ENCODE measurements at regions not wholly inside any gene's neighbourhood (a gene's known extent, or its start where the extent isn't known, plus 50 kb on each side); places are given as distances from the start of the nearest gene placed in this dataset.

DNA sequence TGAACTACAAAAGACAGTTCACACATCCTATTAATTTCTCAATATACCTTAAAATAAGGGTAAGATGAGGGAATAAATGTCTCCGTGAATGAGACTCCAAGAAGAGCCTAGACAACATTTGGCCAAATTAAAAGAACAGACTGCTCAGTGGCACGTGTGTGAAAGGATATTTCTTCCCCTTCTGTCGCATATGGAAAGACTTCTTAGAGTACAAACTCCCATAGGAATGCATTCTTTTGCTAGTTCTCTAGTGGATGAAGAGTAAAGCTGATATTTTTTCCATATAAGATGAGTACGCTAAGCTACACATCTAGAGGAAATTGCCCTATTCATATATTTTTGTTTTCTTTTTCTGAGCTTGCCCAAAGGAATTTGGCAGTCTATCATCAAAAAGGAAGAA is 710.0 kb upstream of the ID2 start:
- no peak overlapping the region for H3K4me3 ChIP-seq (replicated peaks; ENCODE audit: low read depth, low read length)
- TF ChIP-seq, protein P1, sequence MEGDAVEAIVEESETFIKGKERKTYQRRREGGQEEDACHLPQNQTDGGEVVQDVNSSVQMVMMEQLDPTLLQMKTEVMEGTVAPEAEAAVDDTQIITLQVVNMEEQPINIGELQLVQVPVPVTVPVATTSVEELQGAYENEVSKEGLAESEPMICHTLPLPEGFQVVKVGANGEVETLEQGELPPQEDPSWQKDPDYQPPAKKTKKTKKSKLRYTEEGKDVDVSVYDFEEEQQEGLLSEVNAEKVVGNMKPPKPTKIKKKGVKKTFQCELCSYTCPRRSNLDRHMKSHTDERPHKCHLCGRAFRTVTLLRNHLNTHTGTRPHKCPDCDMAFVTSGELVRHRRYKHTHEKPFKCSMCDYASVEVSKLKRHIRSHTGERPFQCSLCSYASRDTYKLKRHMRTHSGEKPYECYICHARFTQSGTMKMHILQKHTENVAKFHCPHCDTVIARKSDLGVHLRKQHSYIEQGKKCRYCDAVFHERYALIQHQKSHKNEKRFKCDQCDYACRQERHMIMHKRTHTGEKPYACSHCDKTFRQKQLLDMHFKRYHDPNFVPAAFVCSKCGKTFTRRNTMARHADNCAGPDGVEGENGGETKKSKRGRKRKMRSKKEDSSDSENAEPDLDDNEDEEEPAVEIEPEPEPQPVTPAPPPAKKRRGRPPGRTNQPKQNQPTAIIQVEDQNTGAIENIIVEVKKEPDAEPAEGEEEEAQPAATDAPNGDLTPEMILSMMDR (IDR thresholded peaks at IDR 0.05; ENCODE audit: low read length, missing control alignments) = no peak
- no peak for DNase-seq (ENCODE audit: low read depth)

DNA sequence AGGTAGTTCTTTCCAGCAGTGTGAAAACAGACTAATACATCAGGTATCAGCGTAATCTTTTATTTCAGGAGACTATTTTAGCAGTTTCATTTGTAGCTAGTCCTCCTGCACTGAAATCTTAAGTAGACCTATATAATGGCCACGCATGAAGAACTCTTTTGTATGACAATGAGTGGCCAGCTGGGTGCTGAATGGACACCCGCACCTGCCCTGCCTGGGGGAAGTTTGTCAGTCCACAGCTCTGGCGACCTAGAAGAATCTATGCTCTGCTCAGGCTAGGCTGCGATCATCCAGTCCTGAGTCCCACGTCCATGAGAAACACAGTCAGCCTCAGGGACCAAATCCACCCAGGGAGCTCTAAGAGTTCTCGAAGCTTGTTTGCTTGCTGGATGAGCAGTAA is 709.2 kb upstream of the ID2 start:
- no peak for DNase-seq (ENCODE audit: low read depth)
- TF ChIP-seq, protein P1 (IDR thresholded peaks at IDR 0.05; ENCODE audit: low read length, missing control alignments) = no peak
- H3K4me3 ChIP-seq (replicated peaks; ENCODE audit: low read depth, low read length) = no peak overlapping the region

DNA sequence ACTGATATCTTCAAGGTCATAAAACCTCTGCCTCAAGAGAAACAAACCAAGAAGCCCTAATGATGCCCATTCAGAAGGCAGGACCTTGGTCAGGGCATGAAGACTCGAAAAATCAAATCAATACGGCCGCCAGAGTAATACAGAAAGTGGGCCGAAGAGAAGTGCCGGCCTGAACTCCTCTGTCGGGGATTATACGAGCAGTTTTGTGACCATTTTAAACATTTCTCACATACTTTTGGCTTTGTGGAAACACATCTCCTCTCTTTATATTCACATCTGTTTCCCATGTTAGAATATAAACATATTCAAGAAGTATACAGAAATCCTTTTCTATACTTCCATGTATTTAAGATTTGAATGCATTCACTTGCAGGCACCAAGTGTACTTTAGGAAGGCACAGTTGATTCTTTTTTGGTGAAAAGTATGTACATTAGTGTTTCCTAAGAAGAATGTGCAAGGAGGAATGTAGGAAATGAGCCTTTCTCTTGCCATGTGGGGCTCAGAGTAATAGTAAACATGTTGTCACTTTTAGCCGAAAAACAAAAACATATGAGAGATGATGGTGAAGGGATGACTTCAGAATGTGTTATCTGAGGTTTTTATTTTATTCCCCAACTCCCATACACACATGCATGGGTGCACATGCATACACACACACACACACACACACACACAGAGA is 707.9 kb upstream of the ID2 start:
- H3K4me3 ChIP-seq (replicated peaks; ENCODE audit: low read depth, low read length) = no peak overlapping the region
- no peak for DNase-seq (ENCODE audit: low read depth)
- TF ChIP-seq, protein P1 (IDR thresholded peaks at IDR 0.05; ENCODE audit: low read length, missing control alignments) = no peak

DNA sequence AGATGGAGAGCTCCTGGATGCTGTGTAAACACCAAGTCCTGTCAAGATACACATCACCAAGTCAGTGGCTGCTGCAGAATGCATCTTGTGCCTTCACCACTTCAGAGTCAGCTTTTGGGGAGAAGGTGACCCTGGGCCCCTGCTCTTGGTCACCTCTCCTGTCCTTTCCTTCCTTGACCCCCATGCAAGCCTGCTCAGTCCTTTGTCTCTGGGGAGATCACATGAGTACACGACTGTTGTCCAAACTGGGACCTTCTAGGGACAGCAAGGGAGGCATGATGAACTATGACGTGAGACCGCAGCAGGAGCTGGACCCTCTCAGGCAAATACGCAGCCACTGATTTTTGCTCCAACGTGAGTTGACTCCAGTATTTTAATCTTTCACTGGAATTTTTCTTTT is 706.9 kb upstream of the ID2 start:
- DNase-seq (ENCODE audit: low read depth) = no peak

DNA sequence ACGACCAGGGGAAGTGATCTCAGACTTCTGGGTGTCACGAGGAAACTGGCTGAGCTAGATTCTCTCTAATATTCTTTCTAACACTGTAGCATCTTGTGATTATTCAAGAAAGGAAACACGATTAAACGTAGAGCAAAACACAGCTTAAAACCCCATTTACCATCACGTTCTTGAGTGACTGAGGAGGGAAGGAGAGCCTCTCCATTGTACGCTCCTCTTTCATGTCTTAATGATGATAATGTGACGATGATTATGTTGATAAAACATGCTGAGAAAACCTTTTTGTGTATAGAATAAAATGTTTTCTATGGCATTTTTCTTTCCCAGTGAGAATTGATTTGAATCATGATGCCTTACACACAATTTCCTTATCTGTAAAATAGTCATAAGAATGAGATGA is 705.6 kb upstream of the ID2 start:
- DNase-seq (ENCODE audit: low read depth) = no peak
- TF ChIP-seq, protein P1 (IDR thresholded peaks at IDR 0.05; ENCODE audit: low read length, missing control alignments) = no peak
- no peak overlapping the region for H3K4me3 ChIP-seq (replicated peaks; ENCODE audit: low read depth, low read length)

More for the DNA sequence above, 706.9 kb upstream of the ID2 start:
- no peak overlapping the region for H3K4me3 ChIP-seq (replicated peaks; ENCODE audit: low read depth, low read length)
- TF ChIP-seq, protein P1 (IDR thresholded peaks at IDR 0.05; ENCODE audit: low read length, missing control alignments) = no peak

DNA sequence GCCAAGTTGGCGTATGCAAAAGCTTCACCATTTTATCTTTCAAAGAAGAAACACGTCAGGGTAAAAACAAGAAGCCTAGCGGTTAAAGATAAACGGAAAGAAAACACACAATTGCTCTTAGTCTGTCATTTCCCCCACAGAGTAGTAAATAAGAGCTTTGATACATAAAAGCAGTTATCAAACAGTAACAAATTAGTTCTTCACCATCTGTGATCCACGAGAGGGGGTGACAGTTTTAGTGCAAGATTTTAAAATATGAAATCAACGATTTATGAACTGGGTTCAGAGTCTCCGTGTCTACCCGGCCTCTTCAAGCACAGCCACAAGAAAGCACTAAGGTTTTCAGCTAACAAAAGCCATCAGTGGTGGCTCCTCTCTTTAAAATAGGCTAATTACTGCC is 703.9 kb upstream of the ID2 start:
- no peak for DNase-seq (ENCODE audit: low read depth)
- no peak overlapping the region for H3K4me3 ChIP-seq (replicated peaks; ENCODE audit: low read depth, low read length)
- TF ChIP-seq, protein P1 (IDR thresholded peaks at IDR 0.05; ENCODE audit: low read length, missing control alignments) = no peak

DNA sequence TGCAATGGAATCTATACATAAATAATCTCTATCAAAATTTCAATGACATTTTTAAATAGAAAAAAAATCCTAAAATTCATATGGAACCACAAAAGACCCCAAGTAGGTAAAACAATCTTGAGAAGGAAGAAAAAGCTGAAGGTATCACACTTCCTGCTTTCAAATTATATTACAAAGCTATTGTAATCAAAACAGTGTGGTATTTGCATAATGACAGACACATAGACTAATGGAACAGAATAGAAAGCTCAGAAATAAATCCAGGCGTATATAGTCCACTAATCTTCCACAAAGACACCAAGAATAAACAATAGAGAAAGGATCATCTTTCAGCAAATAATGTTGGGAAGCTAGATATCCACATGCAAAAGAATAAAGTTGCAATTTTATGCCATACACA is 699.8 kb upstream of the ID2 start:
- no peak overlapping the region for H3K4me3 ChIP-seq (replicated peaks; ENCODE audit: low read depth, low read length)
- TF ChIP-seq, protein P1 (IDR thresholded peaks at IDR 0.05; ENCODE audit: low read length, missing control alignments) = no peak
- no peak for DNase-seq (ENCODE audit: low read depth)

Data from fibroblast of pulmonary artery (primary cell).